Peyer's patch (tissue), 2 donors: ENCODE measurements at regions not wholly inside any gene's neighbourhood (a gene's known extent, or its start where the extent isn't known, plus 50 kb on each side); places are given as distances from the start of the nearest gene placed in this dataset.

ENCODE experiments used
- small RNA-seq, 2 donors: library from RNA; depleted of rRNA; stranded (forward); fragments of <200 nt; gene quantifications; one replicate each; pipeline ENCODE3, GENCODE V24; 2016

Small RNA genes in the stretch of these regions (small RNA-seq; reads per million reads assigned to genes)
- 0 reads per million in 2 donors for gene RNA5SP144
